ENCODE measurements at regions not wholly inside any gene's neighbourhood (a gene's known extent, or its start where the extent isn't known, plus 50 kb on each side); places are given as distances from the start of the nearest gene placed in this dataset.

DNA sequence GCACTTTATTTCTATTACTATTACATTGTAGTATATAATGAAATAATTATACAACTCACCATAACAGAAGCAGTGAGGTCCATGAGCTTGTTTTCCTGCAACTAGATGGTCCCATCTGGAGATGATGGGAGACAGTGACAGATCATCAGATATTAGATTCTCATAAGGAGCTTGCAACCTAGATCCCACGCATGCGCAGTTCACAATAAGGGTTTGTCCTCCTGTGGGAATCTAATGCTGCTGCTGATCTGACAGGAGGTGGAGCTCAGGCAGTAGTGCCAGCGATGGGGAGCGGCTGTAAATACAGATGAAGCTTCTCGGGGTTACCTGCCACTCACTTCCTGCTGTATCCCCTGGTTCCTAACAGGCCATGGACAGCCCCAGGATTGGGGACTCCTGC is 139.5 kb upstream of the TCF21 start:
- Histone ChIP-seq H3K4me1 (ENCODE audit: control insufficient read depth in 4 of 4, insufficient read depth in 4 of 4, low read length in 3 of 4) (no peaks in the 10 kb centered on the region), H3K9me3 (ENCODE audit: control insufficient read depth in 4 of 4, low read length in 3 of 4) (no peaks in the 10 kb centered on the region), H3K9ac (ENCODE audit: low read depth in 1 of 2, low read length in 2 of 2) (no peak overlapping the region), H3K36me3 (ENCODE audit: control insufficient read depth in 4 of 4, insufficient read depth in 3 of 4, low read depth in 1 of 4, low read length in 3 of 4) (no peaks in the 10 kb centered on the region), H3K4me3 (ENCODE audit: low read depth in 1 of 3, low read length in 3 of 3) (no peak overlapping the region), H3K27me3 (ENCODE audit: control insufficient read depth in 4 of 4, insufficient read depth in 4 of 4, low read length in 3 of 4) (peaks cover 0 to 3% (median 0%) of the 10 kb centered on the region in 4 donors), H3K27ac (ENCODE audit: low read depth in 1 of 2, low read length in 2 of 2) (no peak overlapping the region)
- TF ChIP-seq NR2F2 (IDR thresholded peaks at IDR 0.05) (no peak), SP1 (IDR thresholded peaks at IDR 0.05) (no peak), RXRA (IDR thresholded peaks at IDR 0.05) (no peak), TAF1 (conservative IDR thresholded peaks at IDR 0.05) (no peak), HNF4G (IDR thresholded peaks at IDR 0.05) (no peak), GABPA (IDR thresholded peaks at IDR 0.05 in 1 of 2, conservative IDR thresholded peaks at IDR 0.05 in 1 of 2) (no peak), FOXA2 (IDR thresholded peaks at IDR 0.05) (no peak), JUND (IDR thresholded peaks at IDR 0.05) (no peak), YY1 (IDR thresholded peaks at IDR 0.05) (no peak)
- TF ChIP-seq, protein P1, sequence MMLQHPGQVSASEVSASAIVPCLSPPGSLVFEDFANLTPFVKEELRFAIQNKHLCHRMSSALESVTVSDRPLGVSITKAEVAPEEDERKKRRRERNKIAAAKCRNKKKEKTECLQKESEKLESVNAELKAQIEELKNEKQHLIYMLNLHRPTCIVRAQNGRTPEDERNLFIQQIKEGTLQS (IDR thresholded peaks at IDR 0.05), result no peak
- TF ChIP-seq, protein P2, sequence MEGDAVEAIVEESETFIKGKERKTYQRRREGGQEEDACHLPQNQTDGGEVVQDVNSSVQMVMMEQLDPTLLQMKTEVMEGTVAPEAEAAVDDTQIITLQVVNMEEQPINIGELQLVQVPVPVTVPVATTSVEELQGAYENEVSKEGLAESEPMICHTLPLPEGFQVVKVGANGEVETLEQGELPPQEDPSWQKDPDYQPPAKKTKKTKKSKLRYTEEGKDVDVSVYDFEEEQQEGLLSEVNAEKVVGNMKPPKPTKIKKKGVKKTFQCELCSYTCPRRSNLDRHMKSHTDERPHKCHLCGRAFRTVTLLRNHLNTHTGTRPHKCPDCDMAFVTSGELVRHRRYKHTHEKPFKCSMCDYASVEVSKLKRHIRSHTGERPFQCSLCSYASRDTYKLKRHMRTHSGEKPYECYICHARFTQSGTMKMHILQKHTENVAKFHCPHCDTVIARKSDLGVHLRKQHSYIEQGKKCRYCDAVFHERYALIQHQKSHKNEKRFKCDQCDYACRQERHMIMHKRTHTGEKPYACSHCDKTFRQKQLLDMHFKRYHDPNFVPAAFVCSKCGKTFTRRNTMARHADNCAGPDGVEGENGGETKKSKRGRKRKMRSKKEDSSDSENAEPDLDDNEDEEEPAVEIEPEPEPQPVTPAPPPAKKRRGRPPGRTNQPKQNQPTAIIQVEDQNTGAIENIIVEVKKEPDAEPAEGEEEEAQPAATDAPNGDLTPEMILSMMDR (IDR thresholded peaks at IDR 0.05; ENCODE audit: low read depth, low read length, missing input control), result no peak
- 85% methylated on average over 5 of the region's 5 CpGs for WGBS
- DNase-seq (ENCODE audit: low spot score), result no peak

DNA sequence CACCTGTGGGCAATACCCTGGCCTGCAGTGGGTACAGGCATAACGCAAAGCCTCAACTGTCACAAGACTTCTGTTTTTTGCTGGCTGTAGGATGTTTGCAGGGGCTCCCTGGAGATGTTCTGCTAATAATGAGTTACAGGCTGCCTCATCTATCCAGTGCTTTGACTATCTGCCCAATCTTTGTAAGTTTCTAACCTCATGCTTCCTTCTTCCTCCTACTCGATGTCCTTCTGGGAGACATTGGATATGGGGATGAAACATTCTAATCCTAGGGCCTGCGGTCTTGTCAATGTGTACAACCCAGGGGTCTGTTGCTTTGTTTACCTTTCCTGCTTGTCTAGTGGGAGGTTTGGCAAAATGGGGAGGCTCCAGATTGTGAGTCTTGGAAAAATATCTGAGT is 136.8 kb upstream of the TCF21 start:
- 75% methylated on average over 3 of the region's 3 CpGs for WGBS
- Histone ChIP-seq H3K4me3 (ENCODE audit: low read depth in 1 of 3, low read length in 3 of 3) (no peak overlapping the region), H3K27ac (ENCODE audit: low read depth in 1 of 2, low read length in 2 of 2) (no peak overlapping the region), H3K4me1 (ENCODE audit: control insufficient read depth in 4 of 4, insufficient read depth in 4 of 4, low read length in 3 of 4) (no peaks in the 10 kb centered on the region), H3K27me3 (ENCODE audit: control insufficient read depth in 4 of 4, insufficient read depth in 4 of 4, low read length in 3 of 4) (peaks cover 0 to 3% (median 0%) of the 10 kb centered on the region in 4 donors), H3K9ac (ENCODE audit: low read depth in 1 of 2, low read length in 2 of 2) (no peak overlapping the region), H3K36me3 (ENCODE audit: control insufficient read depth in 4 of 4, insufficient read depth in 3 of 4, low read depth in 1 of 4, low read length in 3 of 4) (no peaks in the 10 kb centered on the region), H3K9me3 (ENCODE audit: control insufficient read depth in 4 of 4, low read length in 3 of 4) (no peaks in the 10 kb centered on the region)
- TF ChIP-seq TAF1 (conservative IDR thresholded peaks at IDR 0.05) (no peak), NR2F2 (IDR thresholded peaks at IDR 0.05) (no peak), RAD21 (IDR thresholded peaks at IDR 0.05) (no peak), JUND (IDR thresholded peaks at IDR 0.05) (no peak), FOXA2 (IDR thresholded peaks at IDR 0.05) (no peak), EGR1 (IDR thresholded peaks at IDR 0.05; ENCODE audit: low read depth in 2 of 2) (no peak), GABPA (IDR thresholded peaks at IDR 0.05 in 1 of 2, conservative IDR thresholded peaks at IDR 0.05 in 1 of 2) (no peak), HNF4A (conservative IDR thresholded peaks at IDR 0.05) (no peak), RXRA (IDR thresholded peaks at IDR 0.05) (no peak), YY1 (IDR thresholded peaks at IDR 0.05) (no peak)
- TF ChIP-seq, protein P1 (IDR thresholded peaks at IDR 0.05), result no peak
- TF ChIP-seq, protein P3, sequence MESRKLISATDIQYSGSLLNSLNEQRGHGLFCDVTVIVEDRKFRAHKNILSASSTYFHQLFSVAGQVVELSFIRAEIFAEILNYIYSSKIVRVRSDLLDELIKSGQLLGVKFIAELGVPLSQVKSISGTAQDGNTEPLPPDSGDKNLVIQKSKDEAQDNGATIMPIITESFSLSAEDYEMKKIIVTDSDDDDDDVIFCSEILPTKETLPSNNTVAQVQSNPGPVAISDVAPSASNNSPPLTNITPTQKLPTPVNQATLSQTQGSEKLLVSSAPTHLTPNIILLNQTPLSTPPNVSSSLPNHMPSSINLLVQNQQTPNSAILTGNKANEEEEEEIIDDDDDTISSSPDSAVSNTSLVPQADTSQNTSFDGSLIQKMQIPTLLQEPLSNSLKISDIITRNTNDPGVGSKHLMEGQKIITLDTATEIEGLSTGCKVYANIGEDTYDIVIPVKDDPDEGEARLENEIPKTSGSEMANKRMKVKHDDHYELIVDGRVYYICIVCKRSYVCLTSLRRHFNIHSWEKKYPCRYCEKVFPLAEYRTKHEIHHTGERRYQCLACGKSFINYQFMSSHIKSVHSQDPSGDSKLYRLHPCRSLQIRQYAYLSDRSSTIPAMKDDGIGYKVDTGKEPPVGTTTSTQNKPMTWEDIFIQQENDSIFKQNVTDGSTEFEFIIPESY (IDR thresholded peaks at IDR 0.05), result no peak
- TF ChIP-seq, protein P2 (IDR thresholded peaks at IDR 0.05; ENCODE audit: low read depth, low read length, missing input control), result no peak
- TF ChIP-seq, protein P4, sequence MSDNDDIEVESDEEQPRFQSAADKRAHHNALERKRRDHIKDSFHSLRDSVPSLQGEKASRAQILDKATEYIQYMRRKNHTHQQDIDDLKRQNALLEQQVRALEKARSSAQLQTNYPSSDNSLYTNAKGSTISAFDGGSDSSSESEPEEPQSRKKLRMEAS (IDR thresholded peaks at IDR 0.05), result no peak
- DNase-seq (ENCODE audit: low spot score), result no peak
